ENCODE measurements at regions not wholly inside any gene's neighbourhood (a gene's known extent, or its start where the extent isn't known, plus 50 kb on each side); places are given as distances from the start of the nearest gene placed in this dataset.
"Not testable (repeated sequence)": the region's sequence is repeated elsewhere in the genome, so short reads cannot be mapped to it uniquely, and the experiment has no call there.

DNA sequence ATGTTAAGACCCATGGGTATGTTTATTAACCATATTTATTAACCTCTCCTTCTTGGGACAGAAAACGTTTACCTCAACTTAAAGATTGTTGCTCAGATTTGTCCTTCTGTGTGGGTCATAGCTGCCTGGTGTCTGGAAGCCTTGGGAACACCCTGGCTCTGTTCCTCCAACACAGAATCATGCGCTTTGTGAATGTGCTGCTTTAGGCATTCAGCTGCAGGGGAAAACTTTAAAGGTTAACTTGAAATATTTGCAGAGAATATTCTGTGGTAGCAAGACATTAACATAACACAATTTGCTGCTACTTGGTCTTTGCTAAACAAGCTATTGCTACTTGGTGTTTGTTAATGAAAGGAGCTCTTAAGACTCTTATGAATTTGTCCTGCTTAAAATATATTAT is 50.5 kb upstream of the THOC3 start:
- H3K4me3 ChIP-seq (ENCODE audit: low read depth, low read length); CTCF ChIA-PET; H3K27ac ChIP-seq (ENCODE audit: low read depth, low read length); H3K9me3 ChIP-seq (ENCODE audit: control insufficient read depth, insufficient read depth, low read length); H3K27me3 ChIP-seq (ENCODE audit: control insufficient read depth, insufficient read depth, low read length); DNase-seq (ENCODE audit: low read depth, low spot score); POLR2A ChIA-PET: not testable (repeated sequence)

DNA sequence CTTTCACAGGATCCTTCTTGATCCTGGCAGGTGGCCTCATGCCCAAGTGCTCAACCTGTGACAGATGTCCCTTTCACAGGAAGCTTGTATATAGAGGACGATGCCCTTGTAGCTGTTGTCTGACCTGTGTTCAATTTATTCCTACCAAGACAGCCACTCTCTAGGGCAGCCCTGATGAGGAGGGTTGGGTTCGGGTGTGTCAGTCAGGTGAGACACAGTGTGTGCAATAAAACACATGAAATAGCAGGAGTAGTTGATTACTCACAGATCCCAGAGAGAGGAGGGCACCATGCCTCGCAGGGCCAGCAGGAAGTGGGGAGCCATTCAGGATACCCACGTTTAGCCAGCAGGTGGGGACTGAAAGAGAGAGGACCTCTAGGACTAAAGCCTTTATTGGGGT is 52.7 kb upstream of the THOC3 start:
- CTCF ChIA-PET; H3K9me3 ChIP-seq (ENCODE audit: control insufficient read depth, insufficient read depth, low read length); POLR2A ChIA-PET; H3K4me3 ChIP-seq (ENCODE audit: low read depth, low read length); DNase-seq (ENCODE audit: low read depth, low spot score); H3K27ac ChIP-seq (ENCODE audit: low read depth, low read length); H3K27me3 ChIP-seq (ENCODE audit: control insufficient read depth, insufficient read depth, low read length): not testable (repeated sequence)

DNA sequence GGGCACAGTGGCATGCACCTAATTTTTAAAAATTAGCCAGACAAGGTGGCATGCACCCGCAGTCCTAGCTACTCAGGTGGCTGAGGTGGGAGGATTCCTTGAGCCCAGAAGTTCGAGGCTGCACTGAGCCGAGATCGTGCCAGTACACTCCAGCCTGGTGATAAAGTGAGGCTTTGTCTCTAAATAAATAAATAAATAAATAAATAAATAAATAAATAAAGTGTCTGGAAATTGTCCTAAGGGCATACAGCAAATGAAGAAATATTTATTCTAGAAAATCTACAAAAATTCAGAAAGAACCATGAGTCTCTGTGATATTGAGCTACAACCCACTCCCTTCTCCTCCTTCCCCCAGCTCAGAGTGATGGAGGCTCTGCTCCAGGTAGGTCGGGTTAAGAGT is 55.4 kb upstream of the THOC3 start:
- H3K27ac ChIP-seq (ENCODE audit: low read depth, low read length); CTCF ChIA-PET; POLR2A ChIA-PET; H3K9me3 ChIP-seq (ENCODE audit: control insufficient read depth, insufficient read depth, low read length); H3K4me3 ChIP-seq (ENCODE audit: low read depth, low read length); H3K27me3 ChIP-seq (ENCODE audit: control insufficient read depth, insufficient read depth, low read length); DNase-seq (ENCODE audit: low read depth, low spot score): not testable (repeated sequence)

DNA sequence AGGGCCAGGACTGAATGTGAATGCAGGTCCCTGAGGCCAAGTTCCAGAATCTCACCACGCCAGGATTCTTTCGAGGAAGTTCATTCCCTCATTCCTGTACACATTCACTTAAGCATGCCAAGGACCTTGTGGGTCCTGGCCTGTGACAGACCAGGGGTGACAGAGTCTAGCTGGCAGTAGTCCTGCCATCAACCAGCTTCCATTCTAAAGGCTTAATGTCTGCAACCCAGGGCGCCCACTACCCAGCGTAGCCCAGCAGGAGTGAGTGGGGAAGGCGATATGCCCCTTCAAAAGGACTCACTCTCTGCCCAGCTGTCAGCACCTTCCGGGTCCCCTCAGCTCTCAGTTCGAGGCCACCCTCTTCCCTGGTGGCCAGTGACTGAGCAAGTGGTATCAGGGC is 61.3 kb upstream of the THOC3 start:
- POLR2A ChIA-PET; H3K4me3 ChIP-seq (ENCODE audit: low read depth, low read length); H3K27me3 ChIP-seq (ENCODE audit: control insufficient read depth, insufficient read depth, low read length); CTCF ChIA-PET; DNase-seq (ENCODE audit: low read depth, low spot score); H3K27ac ChIP-seq (ENCODE audit: low read depth, low read length); H3K9me3 ChIP-seq (ENCODE audit: control insufficient read depth, insufficient read depth, low read length): not testable (repeated sequence)

DNA sequence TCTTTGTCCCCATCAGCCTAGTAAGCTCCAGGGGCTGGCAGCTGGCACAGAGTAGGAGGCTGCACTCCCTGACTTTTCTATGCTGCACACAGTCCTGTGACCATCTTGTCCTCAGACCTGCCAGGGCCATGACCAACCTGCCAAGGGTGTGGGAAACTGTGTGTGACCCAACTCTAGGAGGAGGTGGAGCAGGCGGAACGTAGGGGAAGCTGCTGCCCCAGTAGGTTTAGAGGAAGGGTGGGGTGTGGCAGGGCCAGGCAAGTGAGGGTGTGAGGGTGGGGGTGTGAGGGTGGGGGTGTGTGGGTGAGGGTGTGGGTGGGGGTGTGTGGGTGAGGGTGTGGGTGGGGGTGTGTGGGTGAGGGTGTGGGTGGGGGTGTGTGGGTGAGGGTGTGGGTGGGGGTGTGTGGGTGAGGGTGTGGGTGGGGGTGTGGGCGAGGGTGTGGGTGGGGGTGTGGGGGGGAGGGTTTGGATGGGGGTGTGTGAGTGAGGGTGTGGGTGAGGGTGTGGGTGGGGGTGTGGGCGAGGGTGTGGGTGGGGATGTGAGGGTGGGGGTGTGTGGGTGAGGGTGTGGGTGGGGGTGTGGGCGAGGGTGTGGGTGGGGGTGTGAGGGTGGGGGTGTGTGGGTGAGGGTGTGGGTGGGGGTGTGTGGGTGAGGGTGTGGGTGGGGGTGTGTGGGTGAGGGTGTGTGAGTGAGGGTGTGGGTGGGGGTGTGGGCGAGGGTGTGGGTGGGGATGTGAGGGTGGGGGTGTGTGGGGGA is 62.4 kb upstream of the THOC3 start:
- H3K27ac ChIP-seq (ENCODE audit: low read depth, low read length); DNase-seq (ENCODE audit: low read depth, low spot score); H3K27me3 ChIP-seq (ENCODE audit: control insufficient read depth, insufficient read depth, low read length); CTCF ChIA-PET; POLR2A ChIA-PET; H3K9me3 ChIP-seq (ENCODE audit: control insufficient read depth, insufficient read depth, low read length); H3K4me3 ChIP-seq (ENCODE audit: low read depth, low read length): not testable (repeated sequence)

DNA sequence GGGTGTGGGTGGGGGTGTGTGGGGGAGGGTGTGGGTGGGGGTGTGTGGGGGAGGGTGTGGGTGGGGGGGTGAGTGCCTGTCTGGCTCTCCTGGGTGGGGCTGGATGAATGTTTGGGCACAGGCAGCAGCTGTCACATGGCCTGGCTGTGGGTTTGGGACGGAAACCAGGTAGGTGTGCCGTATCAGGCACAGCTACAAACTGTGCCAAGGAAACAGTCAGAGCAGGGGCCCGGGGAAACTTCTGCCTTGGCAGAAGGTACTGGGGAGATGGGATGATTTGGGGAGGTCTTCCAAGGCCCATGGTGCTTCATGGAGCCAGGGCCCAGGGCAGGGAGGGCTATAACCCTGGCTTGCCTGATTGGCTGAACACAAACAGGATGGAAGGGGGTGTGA is 63.0 kb upstream of the THOC3 start:
- H3K4me3 ChIP-seq (ENCODE audit: low read depth, low read length); DNase-seq (ENCODE audit: low read depth, low spot score); H3K9me3 ChIP-seq (ENCODE audit: control insufficient read depth, insufficient read depth, low read length); H3K27me3 ChIP-seq (ENCODE audit: control insufficient read depth, insufficient read depth, low read length); CTCF ChIA-PET; H3K27ac ChIP-seq (ENCODE audit: low read depth, low read length); POLR2A ChIA-PET: not testable (repeated sequence)

DNA sequence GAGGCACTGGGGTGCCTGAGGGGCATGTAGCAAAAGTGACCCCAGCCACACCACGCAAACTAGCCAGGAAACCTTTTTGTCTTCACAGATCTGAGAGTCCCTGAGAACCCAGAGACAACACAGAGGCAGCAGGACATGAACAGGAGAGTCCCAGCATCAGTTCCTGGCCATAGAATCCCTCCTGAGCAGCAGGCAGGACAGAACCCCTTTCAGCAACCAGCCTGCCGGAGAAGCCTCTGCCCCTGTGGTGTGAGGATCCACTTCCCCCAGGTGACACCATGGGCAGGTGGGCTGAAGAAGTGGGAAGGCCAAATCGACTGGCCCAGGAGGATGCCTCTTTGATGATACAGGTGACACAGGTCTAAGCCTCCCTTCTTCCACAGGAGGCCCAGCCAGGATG is 65.1 kb upstream of the THOC3 start:
- H3K9me3 ChIP-seq (ENCODE audit: control insufficient read depth, insufficient read depth, low read length); CTCF ChIA-PET; H3K4me3 ChIP-seq (ENCODE audit: low read depth, low read length); DNase-seq (ENCODE audit: low read depth, low spot score); H3K27me3 ChIP-seq (ENCODE audit: control insufficient read depth, insufficient read depth, low read length); H3K27ac ChIP-seq (ENCODE audit: low read depth, low read length); POLR2A ChIA-PET: not testable (repeated sequence)

DNA sequence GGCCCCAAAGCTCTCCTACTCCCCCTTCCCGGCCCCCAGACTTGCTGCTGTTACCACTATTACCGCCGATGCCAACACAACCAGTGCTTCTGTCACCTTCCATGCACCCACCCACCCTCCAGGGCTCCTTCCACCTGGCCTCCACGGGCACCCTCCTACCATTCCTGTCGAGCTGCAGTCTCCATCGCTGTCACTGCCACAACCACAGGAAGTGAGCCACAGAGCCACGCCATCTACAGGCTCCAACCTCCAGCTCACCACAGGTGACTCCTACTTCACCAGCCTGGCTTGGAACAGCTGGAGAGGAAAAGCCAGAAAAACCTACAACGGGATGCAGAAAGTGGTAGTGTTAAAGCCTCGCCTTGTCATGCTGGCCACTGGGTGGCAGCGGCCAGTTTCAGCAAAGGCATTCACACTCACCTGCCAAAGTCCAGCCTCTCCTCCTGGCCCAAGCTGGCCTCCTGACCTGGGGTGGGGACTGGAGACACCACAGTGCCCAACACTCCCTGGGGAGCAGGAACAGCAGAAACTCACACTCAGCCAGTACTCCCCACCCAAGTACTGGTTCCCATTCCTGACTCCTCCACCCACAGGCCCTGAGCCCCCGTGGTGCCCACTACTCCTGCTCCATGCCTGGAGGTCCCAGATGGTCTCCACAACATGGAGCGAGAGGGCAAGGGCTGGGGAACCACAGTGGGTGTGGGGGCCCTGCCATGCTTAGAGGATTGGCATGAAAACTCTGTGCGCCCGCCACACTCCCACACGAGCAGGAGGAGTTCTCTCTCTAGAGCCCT is 66.5 kb upstream of the THOC3 start:
- H3K9me3 ChIP-seq (ENCODE audit: control insufficient read depth, insufficient read depth, low read length); H3K27me3 ChIP-seq (ENCODE audit: control insufficient read depth, insufficient read depth, low read length); POLR2A ChIA-PET; DNase-seq (ENCODE audit: low read depth, low spot score); CTCF ChIA-PET; H3K27ac ChIP-seq (ENCODE audit: low read depth, low read length); H3K4me3 ChIP-seq (ENCODE audit: low read depth, low read length): not testable (repeated sequence)

DNA sequence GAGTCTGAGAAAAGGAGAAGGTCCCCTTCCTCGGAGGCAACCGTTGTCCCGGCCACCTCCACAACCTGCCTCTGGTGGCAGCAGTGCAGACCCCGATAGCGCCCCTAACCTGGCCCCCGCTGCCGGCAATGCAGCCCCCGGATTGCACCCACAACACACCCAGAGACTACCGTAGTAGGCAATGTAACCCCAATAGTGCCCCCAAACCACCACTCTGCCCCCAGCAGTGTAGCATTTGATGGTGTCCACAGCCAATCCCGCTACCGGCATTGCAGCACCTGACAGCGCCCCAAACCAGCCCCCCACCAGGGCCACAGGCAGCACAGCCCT is 67.1 kb upstream of the THOC3 start:
- H3K9me3 ChIP-seq (ENCODE audit: control insufficient read depth, insufficient read depth, low read length); POLR2A ChIA-PET; H3K27me3 ChIP-seq (ENCODE audit: control insufficient read depth, insufficient read depth, low read length); CTCF ChIA-PET; H3K4me3 ChIP-seq (ENCODE audit: low read depth, low read length); DNase-seq (ENCODE audit: low read depth, low spot score); H3K27ac ChIP-seq (ENCODE audit: low read depth, low read length): not testable (repeated sequence)

DNA sequence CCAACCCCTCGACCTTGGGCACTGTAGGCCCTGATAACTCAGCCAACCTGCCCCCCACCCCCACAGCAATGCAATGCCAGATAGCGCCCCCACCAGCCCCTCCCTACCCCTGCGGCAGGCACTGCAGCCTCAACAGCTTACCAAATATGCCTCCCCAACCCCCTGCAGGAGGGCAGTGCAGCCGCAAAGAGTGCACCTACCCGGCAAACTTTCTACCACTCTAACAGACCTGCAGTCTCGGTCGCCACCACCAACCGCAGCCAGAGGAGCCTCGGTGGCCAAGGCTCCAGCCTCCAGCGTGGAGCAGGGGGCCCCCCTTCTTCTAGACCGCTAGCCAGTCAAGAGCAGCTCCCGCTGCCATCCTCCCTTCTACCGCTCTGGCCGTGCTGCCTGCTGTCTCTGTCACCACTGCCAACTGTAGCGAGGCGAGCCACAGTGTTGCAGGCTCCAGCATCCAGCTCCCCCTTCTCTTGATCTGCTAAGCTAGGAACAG is 67.7 kb upstream of the THOC3 start:
- DNase-seq (ENCODE audit: low read depth, low spot score); H3K4me3 ChIP-seq (ENCODE audit: low read depth, low read length); CTCF ChIA-PET; H3K27me3 ChIP-seq (ENCODE audit: control insufficient read depth, insufficient read depth, low read length); H3K27ac ChIP-seq (ENCODE audit: low read depth, low read length); H3K9me3 ChIP-seq (ENCODE audit: control insufficient read depth, insufficient read depth, low read length); POLR2A ChIA-PET: not testable (repeated sequence)

DNA sequence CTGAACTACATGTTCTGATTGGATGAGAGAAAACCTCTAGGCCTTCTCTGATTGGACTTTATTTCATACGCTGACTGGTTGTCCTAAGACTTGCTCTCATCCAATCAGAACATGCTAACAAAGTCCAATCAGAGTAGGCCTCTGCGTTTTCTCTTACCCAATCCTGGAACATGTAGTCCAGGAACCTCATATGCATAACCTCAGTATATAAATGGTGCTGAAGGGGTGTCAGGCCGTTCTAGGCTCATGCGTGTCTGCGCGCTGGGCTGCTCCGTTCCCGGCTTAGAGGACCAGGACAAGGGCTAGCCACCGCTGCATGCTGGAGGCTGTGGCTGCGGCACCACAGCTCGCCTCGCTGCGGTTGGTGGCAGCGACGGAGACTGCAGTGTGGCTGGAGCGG is 68.3 kb upstream of the THOC3 start:
- DNase-seq (ENCODE audit: low read depth, low spot score); H3K4me3 ChIP-seq (ENCODE audit: low read depth, low read length); H3K27me3 ChIP-seq (ENCODE audit: control insufficient read depth, insufficient read depth, low read length); H3K27ac ChIP-seq (ENCODE audit: low read depth, low read length); CTCF ChIA-PET; H3K9me3 ChIP-seq (ENCODE audit: control insufficient read depth, insufficient read depth, low read length); POLR2A ChIA-PET: not testable (repeated sequence)

DNA sequence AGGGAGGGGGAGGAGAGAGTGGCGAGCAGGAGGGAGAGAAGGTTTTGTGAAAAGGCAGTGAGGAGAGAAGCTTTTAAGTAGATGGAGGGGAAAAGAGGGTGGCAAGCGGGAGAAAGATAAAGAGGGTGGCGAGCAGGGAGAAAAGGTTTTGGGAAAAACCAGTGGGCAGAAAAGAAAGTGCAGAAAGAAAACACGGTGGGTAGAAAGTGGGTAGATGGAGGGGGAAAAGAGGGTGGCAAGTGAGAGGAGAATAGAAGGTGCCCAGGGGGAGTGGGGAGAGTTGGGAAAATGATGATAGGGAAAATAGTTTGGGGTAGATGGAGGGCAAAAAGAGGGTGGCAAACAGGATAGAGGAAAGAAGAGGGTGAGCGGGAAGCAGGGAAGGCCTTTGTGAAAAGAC is 69.1 kb upstream of the THOC3 start:
- POLR2A ChIA-PET; H3K27me3 ChIP-seq (ENCODE audit: control insufficient read depth, insufficient read depth, low read length); H3K9me3 ChIP-seq (ENCODE audit: control insufficient read depth, insufficient read depth, low read length); H3K4me3 ChIP-seq (ENCODE audit: low read depth, low read length); H3K27ac ChIP-seq (ENCODE audit: low read depth, low read length); DNase-seq (ENCODE audit: low read depth, low spot score); CTCF ChIA-PET: not testable (repeated sequence)
